Amniotic epithelial cell (primary cell): ENCODE measurements at regions not wholly inside any gene's neighbourhood (a gene's known extent, or its start where the extent isn't known, plus 50 kb on each side); places are given as distances from the start of the nearest gene placed in this dataset.
A peak's percentile ranks its signal among the peaks of the same experiment; 100 is the strongest.
"Not testable (repeated sequence)": the region's sequence is repeated elsewhere in the genome, so short reads cannot be mapped to it uniquely, and the experiment has no call there.

Experiments used
- DNase-seq: peaks from one replicate; pipeline ENCODE4 v3.0.0-alpha.2; 2010; ENCODE audit warnings: low read depth

DNA sequence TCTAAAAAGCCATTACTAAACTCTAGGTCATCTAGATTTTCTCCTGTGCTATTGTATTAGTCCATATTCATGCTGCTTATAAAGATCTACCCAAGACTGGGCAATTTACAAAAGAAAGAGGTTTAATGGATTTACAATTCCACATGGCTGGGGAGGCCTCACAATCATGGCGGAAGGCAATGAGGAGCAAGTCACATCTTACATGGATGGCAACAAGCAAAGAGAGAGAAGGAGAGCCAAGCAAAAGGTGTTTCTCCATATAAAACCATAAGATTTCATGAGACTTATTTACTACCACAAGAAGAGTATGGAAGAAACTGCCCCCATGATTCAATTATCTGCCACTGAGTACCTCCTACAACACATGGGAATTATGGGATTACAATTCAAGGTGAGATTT is 69.6 kb upstream of the CCDC6 start:
- DNase-seq, result not testable (repeated sequence)

DNA sequence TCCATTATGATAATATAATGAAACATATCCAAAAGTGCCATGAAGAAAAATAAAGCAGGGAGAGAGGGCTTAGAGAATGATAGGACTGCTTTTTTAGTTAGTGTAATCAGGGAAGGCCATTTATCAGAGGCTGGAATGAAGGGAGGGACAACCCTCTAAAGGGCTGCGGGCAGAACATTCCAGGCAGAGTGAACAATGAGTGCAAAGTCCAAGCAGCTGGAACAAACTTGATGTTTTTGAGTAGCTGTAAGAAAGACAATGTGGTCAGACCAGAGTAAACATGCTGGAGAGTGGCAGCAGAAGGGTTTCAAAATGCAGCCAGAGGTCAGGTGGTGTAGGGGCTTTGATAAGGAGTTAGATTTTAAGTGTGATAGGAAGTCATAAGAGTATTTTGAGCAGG is 65.6 kb upstream of the CCDC6 start:
- peak; percentile 98 for DNase-seq

DNA sequence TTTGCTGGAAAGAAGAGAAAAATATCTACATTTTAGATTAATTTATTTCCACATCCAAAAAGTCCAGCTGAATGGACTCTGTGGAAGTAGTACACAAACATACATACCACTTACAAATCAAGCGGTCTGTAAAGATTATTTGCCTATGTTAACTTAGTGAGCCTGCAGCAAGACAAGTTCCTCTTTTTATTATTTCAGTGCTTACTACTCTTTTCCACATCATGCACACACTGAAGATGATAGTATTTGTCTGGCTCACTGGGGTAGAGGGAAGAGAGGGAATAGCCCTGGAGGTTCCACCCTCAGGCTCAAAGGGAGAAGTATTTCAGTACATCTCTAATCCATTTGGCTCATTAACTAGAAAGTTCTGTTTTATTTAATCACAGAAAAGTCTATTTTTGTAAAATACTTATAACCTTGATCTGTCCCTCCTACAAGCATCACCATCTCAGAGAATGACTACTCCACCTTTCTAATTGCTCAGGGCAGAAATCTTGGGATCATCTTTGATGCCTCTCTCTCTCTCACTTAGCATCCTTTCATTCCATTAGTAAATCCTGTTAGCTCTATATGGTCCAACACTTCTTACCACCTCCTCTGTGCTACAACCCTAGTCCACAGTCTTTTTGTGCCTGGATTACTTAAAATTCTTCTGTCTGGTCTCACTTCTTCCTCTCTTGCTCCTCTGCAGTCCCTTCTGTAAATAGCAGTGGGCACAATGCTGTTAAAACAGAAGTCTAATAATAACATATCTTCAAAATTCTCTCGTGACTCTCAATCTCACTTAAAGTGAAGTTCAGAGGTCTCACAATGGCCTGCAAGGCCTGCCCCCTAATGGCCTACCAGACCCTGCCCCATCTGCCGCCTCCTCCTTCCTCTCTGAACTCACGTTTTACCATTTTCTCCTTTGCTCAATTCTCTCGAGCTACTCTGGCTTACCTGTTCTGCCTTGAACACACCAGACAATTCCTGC is 64.3 kb upstream of the CCDC6 start:
- DNase-seq, result no peak

DNA sequence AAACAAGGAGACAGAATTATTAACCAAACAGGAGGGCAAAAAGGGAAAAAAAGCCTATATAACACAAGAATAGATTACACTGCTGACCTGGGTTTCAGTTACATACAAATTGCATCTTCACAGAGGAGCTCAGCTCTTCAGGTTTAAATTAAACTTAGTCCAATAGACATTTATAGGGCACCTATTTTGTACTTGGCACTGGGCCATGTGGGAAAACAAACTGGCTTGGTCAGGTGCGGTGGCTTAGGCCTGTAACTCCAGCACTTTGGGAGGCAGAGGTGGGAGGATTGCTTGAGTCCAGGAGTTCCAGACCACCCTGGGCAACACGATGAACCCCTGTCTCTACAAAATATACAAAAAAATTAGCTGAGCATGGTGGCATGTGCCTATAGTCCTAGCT is 62.3 kb upstream of the CCDC6 start:
- DNase-seq, result no peak

DNA sequence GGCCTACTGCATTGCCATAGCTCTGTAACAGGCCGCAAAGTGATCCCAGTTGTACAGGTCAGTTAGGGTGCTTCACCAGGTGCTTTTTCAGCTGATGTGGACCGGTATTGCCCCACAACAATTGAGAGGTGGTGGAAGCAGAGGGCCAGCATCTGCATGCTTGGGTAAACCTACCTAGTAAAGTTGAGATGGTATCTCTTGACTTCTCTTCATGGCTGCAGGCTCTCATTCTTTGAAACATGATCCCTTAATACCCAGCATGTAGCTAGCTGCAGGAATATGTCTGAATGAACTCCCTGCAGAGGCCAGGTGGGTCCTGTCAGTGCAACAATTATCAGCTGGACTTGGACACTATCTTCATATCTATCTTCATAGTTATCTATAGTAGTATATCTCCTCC is 60.7 kb upstream of the CCDC6 start:
- DNase-seq, result no peak

DNA sequence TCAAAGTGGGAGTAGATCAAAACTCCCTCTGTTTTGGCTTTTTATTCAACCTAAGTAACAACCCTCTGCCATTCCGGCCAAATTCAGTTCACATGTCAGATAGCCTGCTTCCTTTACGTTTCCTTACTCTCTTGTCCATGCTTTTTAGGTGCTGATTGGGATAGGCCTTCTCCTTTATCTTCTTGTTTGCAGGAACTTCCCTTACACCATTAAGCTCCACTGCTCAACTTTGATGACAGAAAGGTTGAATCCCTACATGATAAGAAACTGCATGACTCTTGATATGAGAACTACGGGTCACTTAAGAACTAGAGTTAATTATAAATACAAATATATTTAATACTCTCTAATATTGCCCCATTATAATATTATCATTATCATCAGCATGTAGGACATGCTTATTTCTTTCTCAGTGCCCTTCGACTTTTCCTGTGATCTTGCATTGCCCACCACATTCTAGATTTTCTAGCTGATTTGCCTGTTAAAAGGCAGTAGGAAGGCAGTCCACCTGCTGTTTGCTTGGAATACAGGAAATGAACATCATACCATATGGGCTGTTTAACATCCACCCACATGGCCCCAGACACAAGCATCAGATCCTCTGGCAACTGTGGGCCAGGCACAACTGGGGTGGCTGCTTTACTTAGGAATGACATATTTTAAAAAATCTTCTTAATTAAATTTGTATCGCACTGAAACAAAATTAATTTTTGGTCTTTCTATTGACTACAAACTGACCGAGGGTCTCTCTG is 59.7 kb upstream of the CCDC6 start:
- no peak for DNase-seq

DNA sequence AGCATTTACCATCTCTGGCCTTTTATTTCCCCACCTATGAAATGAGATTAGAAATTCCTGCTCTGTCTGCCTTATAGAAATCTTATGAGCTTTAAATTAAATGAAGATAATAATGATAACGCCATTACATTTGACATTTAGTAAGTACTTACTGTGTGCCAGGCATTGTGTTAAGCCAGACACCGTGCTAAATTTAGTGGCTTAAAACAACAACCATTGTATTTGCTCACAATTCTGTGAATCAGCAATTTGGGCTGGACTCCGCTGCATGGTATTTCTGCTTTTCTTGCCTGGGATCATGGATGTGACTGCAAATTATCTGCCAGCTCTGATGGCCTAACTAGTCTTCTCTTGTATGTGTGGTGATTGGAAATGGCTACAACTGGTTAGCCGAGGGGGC is 56.4 kb upstream of the CCDC6 start:
- no peak for DNase-seq

DNA sequence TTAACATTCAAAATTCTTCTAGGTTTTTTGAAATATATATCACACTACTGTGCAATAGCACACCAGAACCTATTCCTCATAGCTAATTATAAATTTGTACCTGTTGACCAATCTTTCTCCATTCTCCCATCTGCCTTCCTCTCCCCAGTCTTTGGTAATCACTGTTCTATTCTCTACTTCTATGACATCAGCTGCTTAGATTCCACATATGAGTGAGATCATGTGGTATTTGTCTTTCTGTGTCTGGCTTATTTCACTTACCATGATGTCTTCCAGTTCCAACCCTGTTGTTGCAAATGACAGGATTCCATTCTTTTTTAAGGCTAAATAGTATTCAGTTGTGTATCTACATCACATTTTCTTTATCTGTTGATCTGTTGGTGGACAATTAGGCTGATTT is 54.4 kb upstream of the CCDC6 start:
- peak; percentile 89 for DNase-seq

DNA sequence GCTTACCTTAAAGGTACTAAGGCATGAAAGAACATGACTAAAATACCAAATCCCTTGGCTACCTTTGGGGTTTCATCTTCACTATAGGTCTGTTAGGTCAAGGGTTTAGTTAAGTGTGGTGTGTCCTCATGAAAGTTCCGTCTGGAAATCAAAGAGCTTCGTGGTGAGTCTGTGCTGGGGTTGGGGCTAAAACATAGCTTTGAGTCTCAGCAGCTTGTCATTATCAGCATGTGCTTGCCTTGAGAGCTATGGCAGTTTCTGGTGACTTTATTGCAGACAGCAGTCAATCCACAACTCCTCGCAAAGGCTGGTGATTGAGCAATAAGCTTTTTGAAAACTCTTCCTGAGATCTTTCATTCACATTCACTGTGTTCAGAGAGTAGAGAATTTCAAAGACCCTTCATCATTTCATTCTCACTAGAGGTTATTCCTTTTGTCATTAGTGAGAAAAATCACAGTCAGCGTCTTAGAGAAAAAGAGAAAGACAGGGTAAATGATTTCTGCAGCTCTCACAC is 53.2 kb upstream of the CCDC6 start:
- no peak for DNase-seq

DNA sequence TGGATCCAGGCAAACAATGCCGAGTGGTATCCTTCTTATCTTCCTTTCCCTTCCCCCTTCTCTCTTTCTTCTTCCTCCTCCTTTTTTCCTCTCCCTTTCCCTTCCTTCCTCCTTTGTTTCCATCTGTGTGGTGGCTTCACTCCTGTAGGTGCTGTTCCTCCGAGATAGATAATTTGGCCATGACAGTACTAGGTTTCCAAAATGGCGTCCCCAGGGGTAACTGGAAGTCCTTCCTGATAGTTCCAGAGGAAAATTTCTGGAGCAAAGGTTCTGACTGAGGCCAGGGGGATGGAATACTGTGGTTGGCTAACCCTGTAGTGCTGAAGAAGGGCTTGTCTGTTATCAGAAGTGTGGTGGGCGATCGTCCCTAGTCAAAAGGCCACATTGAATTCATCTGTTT is 52.5 kb upstream of the CCDC6 start:
- DNase-seq, result no peak

DNA sequence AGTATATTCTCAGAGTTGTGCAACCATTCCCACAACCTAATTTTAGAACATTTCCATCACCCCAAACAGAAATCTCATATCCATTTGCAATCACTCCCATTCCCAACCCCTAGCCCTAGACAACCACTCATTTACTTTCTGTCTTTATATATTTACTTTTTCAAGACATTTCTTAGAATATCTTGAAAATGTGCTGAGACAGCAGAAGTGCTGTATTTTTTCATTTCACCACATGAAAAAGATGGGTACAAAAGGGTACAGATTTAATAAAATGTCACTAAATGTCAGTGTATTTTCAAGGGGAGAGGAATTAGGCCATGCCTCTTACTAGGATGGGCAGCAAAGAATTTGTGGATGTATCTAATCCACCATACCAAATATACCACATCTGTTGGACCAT is 51.6 kb upstream of the CCDC6 start:
- no peak for DNase-seq
